ENCODE measurements at regions not wholly inside any gene's neighbourhood (a gene's known extent, or its start where the extent isn't known, plus 50 kb on each side); places are given as distances from the start of the nearest gene placed in this dataset.

DNA sequence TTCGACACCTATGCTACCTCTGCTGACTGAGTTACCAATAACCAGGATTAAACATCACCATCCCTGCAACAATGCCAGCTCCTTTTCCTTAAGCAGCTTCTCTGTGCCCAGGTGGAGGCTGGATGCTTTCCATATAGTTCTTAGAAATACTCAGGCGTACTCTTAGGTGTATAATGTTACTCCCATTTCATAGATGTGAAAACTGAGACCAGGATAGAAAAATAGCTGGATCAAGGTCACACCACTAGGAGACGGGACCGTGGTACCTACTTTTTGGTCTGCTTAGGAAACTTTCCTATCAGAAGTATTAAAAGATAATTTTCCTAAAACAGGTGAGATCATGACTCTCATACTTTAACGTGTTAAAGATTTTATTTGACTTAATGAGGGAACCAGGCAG, 141.7 kb upstream of the RPL38 start:
- TF ChIP-seq, protein P1, sequence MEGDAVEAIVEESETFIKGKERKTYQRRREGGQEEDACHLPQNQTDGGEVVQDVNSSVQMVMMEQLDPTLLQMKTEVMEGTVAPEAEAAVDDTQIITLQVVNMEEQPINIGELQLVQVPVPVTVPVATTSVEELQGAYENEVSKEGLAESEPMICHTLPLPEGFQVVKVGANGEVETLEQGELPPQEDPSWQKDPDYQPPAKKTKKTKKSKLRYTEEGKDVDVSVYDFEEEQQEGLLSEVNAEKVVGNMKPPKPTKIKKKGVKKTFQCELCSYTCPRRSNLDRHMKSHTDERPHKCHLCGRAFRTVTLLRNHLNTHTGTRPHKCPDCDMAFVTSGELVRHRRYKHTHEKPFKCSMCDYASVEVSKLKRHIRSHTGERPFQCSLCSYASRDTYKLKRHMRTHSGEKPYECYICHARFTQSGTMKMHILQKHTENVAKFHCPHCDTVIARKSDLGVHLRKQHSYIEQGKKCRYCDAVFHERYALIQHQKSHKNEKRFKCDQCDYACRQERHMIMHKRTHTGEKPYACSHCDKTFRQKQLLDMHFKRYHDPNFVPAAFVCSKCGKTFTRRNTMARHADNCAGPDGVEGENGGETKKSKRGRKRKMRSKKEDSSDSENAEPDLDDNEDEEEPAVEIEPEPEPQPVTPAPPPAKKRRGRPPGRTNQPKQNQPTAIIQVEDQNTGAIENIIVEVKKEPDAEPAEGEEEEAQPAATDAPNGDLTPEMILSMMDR (IDR thresholded peaks at IDR 0.05) = no peak
- TF ChIP-seq, protein P2, sequence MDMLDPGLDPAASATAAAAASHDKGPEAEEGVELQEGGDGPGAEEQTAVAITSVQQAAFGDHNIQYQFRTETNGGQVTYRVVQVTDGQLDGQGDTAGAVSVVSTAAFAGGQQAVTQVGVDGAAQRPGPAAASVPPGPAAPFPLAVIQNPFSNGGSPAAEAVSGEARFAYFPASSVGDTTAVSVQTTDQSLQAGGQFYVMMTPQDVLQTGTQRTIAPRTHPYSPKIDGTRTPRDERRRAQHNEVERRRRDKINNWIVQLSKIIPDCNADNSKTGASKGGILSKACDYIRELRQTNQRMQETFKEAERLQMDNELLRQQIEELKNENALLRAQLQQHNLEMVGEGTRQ (CRISPR knock-in tag; IDR thresholded peaks at IDR 0.05) = no peak
- TF ChIP-seq ETV6 (CRISPR knock-in tag; IDR thresholded peaks at IDR 0.05) (no peak), ATF1 (CRISPR knock-in tag; IDR thresholded peaks at IDR 0.05) (no peak), MAX (CRISPR knock-in tag; IDR thresholded peaks at IDR 0.05) (no peak), ZNF219 (CRISPR knock-in tag; IDR thresholded peaks at IDR 0.05; ENCODE audit: borderline replicate concordance) (no peak)
